HG02763 (cell line): ENCODE measurements at regions not wholly inside any gene's neighbourhood (a gene's known extent, or its start where the extent isn't known, plus 50 kb on each side); places are given as distances from the start of the nearest gene placed in this dataset.

Source experiments
- ATAC-seq: cut with Tn5 transposase; IDR thresholded peaks from one replicate; pipeline ENCODE4 v1.9.1; 2021; ENCODE audit warnings: mild to moderate bottlenecking, moderate library complexity; ENCODE audit not compliant: unreplicated experiment

GRCh38 chr22:48660790-48661740 is 1166.6 kb downstream of the BRD1 start:
- no peak for ATAC-seq

DNA sequence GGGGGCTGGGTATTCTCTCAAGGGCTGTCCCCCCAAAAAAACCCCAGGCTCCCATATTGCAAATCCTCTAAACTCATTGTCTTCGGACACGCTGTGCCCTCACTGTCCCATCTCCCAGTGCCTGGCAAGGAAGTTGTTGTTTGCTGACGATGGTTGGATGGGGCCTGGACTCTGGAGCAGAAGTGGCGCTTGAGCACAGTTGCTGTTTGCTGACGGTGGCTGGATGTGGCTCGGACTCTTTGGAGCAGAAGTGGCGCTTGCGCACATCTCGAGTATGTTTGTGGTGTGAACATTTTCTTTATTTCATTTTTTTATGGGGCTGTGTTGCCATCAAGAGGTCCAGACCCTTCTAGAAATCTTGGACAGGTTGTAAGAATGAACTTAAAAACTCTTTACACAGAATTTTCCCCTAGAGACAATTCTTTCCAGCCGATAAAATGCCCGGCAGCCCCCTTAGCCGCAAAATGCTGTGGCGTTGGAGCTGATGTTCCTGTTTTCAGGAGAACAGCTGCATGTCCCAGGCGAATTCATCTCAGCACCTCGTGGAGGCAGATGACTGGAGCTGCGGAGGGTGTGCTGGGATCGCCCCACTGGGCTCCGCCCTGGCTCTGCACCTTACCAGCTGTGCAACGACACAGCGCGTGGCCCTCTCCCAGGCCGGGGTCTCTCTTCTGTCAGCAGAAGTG is 1167.4 kb downstream of the BRD1 start:
- no peak for ATAC-seq

GRCh38 chr22:48659404-48659996 is 1168.2 kb downstream of the BRD1 start:
- ATAC-seq = no peak

DNA sequence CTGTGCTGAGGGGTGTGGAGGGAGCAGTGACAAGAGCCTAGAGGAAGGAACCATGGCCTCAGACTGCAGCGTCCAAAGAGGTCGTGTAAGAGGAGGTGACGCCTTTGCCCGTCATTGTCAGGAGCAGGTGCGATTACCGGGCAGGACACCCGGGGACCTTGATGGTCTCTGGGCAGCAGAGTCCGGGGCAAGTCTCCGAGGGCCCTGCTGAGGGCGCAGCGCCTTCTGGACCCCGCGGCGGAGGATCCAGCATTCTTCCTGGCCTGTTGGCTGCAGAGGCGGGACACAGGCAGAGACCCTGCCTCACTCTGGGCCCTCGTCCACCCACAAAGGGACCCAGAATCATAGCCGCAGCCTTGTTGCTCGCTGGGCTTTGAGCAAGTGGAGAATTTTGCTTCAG is 1168.8 kb downstream of the BRD1 start:
- ATAC-seq = no peak

DNA sequence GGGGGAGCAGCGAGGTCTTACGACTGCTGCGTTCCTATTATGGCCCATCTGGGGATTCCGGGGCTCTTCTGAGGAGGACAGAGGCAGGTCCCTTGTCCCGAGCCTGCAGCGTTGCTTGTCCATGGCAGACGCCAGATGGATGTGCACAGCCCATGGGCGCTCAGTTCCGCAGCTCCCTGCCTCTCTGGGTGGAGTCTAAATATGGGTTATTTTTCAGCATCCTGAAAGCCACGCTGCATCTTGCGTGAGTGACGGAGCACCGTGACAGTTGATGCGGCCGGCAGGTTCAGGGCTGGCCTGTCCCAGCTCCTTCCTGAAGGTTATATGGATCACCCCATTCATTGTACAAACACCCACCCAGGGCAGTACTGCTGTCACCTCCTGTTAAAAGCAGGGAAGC is 1169.4 kb downstream of the BRD1 start:
- no peak for ATAC-seq

GRCh38 chr22:48654492-48654891 is 1173.2 kb downstream of the BRD1 start:
- no peak for ATAC-seq

- ATAC-seq = no peak
Observed at GRCh38 chr22:48653929-48654328, 1173.7 kb downstream of the BRD1 start.

DNA sequence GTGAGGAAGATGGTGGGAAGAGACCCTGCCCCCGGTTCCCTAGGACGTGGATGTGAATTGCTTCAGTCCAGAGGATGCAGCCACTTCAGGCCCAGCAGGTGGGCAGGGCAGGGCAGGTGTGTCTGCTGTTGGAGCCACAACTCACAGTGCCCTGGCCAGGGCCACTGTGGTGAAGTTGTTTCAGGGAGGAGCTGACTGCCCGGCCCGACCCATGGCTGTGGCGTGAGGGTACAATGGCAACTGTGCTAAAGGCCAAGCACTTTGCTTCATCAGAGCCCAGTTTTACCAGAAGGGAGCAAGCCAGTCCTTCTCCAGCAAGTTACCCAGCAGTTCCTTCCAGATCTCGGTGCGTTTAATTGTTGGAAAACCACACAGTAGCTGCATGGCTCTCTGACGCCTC is 1174.4 kb downstream of the BRD1 start:
- ATAC-seq = no peak

GRCh38 chr22:48652796-48653195 is 1174.9 kb downstream of the BRD1 start:
- no peak for ATAC-seq

- no peak for ATAC-seq
Observed at GRCh38 chr22:48651981-48652538, 1175.6 kb downstream of the BRD1 start.

- no peak for ATAC-seq
Observed at GRCh38 chr22:48651036-48651890, 1176.4 kb downstream of the BRD1 start.

- no peak for ATAC-seq
Observed at GRCh38 chr22:48650323-48651035, 1177.2 kb downstream of the BRD1 start.

GRCh38 chr22:48649466-48649865 is 1178.2 kb downstream of the BRD1 start:
- no peak for ATAC-seq

- no peak for ATAC-seq
Observed at GRCh38 chr22:48649031-48649430, 1178.6 kb downstream of the BRD1 start.

GRCh38 chr22:48647606-48648515 is 1179.8 kb downstream of the BRD1 start:
- no peak for ATAC-seq

- no peak for ATAC-seq
Observed at GRCh38 chr22:48647051-48647450, 1180.6 kb downstream of the BRD1 start.

GRCh38 chr22:48646216-48646925 is 1181.3 kb downstream of the BRD1 start:
- no peak for ATAC-seq

DNA sequence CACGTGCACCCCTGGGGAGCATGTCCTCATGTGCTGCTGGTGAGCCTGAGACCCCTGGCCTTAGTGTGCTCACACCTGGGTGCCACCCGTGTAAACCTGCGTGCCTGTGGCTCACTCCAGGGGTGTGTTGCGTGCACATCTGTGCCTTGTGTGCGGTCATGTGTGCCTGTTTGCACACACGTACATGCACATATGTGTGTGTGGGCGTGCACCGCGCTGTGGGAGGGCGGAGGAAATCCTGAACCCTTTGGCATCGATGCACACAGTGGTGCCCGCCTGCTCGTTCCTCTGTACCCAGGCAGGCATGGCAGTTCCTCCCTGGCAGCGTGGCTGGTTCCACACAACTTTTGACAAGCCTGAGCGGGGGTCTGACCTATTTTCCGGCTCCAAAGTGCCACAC is 1181.9 kb downstream of the BRD1 start:
- no peak for ATAC-seq
